Body of pancreas (tissue), 4 donors: ENCODE measurements at regions not wholly inside any gene's neighbourhood (a gene's known extent, or its start where the extent isn't known, plus 50 kb on each side); places are given as distances from the start of the nearest gene placed in this dataset.

Source experiments
- POLR2A ChIP-seq, 3 donors: fragments of 450-650 bp; IDR thresholded peaks; one replicate each; pipeline ENCODE4 v1.6.1; 2016; ENCODE audit warnings: antibody characterized with exemption in 3 of 3, mild to moderate bottlenecking in 2 of 3
- TF ChIP-seq, protein P1 (sequence below), 7 experiments: fragments of 450-650 bp in 4 of 7; fragments of 200-600 bp in 3 of 7; sonication (generic) in 3 of 7; IDR thresholded peaks; one replicate each; pipeline ENCODE4 v1.5.1; 2016 to 2019; ENCODE audit warnings: antibody characterized with exemption in 7 of 7

DNA sequence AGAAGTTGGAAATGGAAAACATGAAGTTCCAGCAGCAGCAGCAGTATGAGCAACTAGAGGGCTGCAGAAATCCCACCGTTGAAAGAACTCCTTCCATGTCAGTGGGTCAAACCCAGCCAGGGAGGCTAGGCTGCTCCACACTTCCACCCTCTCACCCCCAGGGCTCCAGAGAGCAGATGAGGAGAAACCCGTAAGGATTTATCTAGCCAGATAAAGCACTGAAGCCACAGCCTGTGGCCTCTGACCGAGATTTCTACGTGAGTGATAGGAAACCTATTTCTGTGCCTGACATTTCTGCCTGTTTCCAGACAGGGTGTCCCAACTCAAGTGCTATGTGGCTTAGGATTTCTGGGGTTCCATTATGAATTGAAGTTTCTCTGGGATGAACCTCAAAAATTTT, 100.0 kb upstream of the EEA1 start:
- TF ChIP-seq, protein P1, sequence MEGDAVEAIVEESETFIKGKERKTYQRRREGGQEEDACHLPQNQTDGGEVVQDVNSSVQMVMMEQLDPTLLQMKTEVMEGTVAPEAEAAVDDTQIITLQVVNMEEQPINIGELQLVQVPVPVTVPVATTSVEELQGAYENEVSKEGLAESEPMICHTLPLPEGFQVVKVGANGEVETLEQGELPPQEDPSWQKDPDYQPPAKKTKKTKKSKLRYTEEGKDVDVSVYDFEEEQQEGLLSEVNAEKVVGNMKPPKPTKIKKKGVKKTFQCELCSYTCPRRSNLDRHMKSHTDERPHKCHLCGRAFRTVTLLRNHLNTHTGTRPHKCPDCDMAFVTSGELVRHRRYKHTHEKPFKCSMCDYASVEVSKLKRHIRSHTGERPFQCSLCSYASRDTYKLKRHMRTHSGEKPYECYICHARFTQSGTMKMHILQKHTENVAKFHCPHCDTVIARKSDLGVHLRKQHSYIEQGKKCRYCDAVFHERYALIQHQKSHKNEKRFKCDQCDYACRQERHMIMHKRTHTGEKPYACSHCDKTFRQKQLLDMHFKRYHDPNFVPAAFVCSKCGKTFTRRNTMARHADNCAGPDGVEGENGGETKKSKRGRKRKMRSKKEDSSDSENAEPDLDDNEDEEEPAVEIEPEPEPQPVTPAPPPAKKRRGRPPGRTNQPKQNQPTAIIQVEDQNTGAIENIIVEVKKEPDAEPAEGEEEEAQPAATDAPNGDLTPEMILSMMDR (IDR thresholded peaks at IDR 0.05) = no peak
- TF ChIP-seq POLR2A (IDR thresholded peaks at IDR 0.05) = no peak
